SK-N-SH treated with all-trans-retinoic acid at 6 μM for 48 hours (cell line): ENCODE measurements at regions not wholly inside any gene's neighbourhood (a gene's known extent, or its start where the extent isn't known, plus 50 kb on each side); places are given as distances from the start of the nearest gene placed in this dataset.

Experiments used
- TCF4 ChIP-seq: fragments of 250-450 bp; sonication (Bioruptor Pico); IDR thresholded peaks from 2 replicates; pipeline ENCODE4 v1.8.0; 2021; ENCODE audit warnings: mild to moderate bottlenecking, moderate library complexity, borderline replicate concordance
- ZNF565 ChIP-seq: fragments of 450-650 bp; formaldehyde crosslinking; conservative IDR thresholded peaks from 2 replicates; pipeline ENCODE4 v1.5.0; 2020; ENCODE audit warnings: low read depth, mild to moderate bottlenecking, moderate library complexity
- ZNF70 ChIP-seq: fragments of 450-650 bp; formaldehyde crosslinking; IDR thresholded peaks from 2 replicates; pipeline ENCODE4 v1.5.0; 2020; ENCODE audit warnings: mild to moderate bottlenecking, moderate library complexity
- TF ChIP-seq, protein P1 (sequence below): fragments of 250-450 bp; sonication (Bioruptor Pico); IDR thresholded peaks from 2 replicates; pipeline ENCODE4 v1.8.0; 2021; ENCODE audit warnings: low read depth, mild to moderate bottlenecking, moderate library complexity, borderline replicate concordance
- TF ChIP-seq, protein P2 (sequence below): fragments of 250-450 bp; sonication (Bioruptor Pico); IDR thresholded peaks from 2 replicates; pipeline ENCODE4 v1.5.1; 2020; ENCODE audit warnings: low read depth, mild to moderate bottlenecking, moderate library complexity
- TF ChIP-seq, protein P3 (sequence below): fragments of 250-450 bp; sonication (Bioruptor Pico); IDR thresholded peaks from 2 replicates; pipeline ENCODE4 v1.8.0; 2020; ENCODE audit warnings: mild to moderate bottlenecking, moderate library complexity, borderline replicate concordance

DNA sequence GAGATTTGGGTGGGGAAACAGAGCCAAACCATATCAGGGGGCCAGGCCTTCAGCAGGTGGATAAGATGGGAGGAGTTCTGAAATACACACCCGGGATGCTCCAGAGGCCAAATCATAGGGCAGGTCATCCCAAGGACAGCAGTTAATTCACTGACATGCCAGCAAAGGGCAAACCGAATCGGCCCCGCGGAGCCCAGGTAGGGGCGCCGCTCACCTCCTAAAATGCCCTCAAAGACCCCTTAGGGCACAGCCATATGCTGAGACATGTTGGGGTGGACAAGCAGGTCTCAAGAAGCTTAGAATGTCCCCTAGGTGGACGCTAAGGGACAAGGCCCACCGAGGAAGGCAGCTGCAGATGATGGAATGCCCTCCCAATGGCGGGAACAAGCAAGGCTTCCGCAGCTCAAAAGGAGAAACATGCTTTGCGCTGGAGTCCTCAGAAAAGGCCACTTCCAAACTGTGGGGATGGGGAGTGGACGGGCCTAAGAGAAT, 144.9 kb downstream of the ERCC6L2 start (continued):
- TF ChIP-seq, protein P1, sequence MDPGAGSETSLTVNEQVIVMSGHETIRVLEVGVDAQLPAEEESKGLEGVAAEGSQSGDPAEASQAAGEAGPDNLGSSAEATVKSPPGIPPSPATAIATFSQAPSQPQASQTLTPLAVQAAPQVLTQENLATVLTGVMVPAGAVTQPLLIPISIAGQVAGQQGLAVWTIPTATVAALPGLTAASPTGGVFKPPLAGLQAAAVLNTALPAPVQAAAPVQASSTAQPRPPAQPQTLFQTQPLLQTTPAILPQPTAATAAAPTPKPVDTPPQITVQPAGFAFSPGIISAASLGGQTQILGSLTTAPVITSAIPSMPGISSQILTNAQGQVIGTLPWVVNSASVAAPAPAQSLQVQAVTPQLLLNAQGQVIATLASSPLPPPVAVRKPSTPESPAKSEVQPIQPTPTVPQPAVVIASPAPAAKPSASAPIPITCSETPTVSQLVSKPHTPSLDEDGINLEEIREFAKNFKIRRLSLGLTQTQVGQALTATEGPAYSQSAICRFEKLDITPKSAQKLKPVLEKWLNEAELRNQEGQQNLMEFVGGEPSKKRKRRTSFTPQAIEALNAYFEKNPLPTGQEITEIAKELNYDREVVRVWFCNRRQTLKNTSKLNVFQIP (CRISPR knock-in tag), result no peak
- TF ChIP-seq TCF4 (CRISPR knock-in tag) (no peak), ZNF70 (CRISPR knock-in tag) (no peak), ZNF565 (CRISPR knock-in tag) (no peak)
- TF ChIP-seq, protein P2, sequence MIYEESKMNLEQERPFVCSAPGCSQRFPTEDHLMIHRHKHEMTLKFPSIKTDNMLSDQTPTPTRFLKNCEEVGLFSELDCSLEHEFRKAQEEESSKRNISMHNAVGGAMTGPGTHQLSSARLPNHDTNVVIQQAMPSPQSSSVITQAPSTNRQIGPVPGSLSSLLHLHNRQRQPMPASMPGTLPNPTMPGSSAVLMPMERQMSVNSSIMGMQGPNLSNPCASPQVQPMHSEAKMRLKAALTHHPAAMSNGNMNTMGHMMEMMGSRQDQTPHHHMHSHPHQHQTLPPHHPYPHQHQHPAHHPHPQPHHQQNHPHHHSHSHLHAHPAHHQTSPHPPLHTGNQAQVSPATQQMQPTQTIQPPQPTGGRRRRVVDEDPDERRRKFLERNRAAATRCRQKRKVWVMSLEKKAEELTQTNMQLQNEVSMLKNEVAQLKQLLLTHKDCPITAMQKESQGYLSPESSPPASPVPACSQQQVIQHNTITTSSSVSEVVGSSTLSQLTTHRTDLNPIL (CRISPR knock-in tag), result no peak
- TF ChIP-seq, protein P3, sequence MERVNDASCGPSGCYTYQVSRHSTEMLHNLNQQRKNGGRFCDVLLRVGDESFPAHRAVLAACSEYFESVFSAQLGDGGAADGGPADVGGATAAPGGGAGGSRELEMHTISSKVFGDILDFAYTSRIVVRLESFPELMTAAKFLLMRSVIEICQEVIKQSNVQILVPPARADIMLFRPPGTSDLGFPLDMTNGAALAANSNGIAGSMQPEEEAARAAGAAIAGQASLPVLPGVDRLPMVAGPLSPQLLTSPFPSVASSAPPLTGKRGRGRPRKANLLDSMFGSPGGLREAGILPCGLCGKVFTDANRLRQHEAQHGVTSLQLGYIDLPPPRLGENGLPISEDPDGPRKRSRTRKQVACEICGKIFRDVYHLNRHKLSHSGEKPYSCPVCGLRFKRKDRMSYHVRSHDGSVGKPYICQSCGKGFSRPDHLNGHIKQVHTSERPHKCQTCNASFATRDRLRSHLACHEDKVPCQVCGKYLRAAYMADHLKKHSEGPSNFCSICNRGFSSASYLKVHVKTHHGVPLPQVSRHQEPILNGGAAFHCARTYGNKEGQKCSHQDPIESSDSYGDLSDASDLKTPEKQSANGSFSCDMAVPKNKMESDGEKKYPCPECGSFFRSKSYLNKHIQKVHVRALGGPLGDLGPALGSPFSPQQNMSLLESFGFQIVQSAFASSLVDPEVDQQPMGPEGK (CRISPR knock-in tag), result no peak
